ENCODE measurements at regions not wholly inside any gene's neighbourhood (a gene's known extent, or its start where the extent isn't known, plus 50 kb on each side); places are given as distances from the start of the nearest gene placed in this dataset.

- H3F3A ChIP-seq (ENCODE audit: insufficient read depth, low read length): no peaks in the 10 kb centered on the region
- H3K4me3 ChIP-seq (ENCODE audit: low read length): no peak overlapping the region
- TF ChIP-seq EZH2 (optimal IDR thresholded peaks at IDR 0.05; ENCODE audit: low read depth, low read length): no peak
- TF ChIP-seq, protein P1, sequence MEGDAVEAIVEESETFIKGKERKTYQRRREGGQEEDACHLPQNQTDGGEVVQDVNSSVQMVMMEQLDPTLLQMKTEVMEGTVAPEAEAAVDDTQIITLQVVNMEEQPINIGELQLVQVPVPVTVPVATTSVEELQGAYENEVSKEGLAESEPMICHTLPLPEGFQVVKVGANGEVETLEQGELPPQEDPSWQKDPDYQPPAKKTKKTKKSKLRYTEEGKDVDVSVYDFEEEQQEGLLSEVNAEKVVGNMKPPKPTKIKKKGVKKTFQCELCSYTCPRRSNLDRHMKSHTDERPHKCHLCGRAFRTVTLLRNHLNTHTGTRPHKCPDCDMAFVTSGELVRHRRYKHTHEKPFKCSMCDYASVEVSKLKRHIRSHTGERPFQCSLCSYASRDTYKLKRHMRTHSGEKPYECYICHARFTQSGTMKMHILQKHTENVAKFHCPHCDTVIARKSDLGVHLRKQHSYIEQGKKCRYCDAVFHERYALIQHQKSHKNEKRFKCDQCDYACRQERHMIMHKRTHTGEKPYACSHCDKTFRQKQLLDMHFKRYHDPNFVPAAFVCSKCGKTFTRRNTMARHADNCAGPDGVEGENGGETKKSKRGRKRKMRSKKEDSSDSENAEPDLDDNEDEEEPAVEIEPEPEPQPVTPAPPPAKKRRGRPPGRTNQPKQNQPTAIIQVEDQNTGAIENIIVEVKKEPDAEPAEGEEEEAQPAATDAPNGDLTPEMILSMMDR (IDR thresholded peaks at IDR 0.05; ENCODE audit: low read length): no peak
- TF ChIP-seq EZH2phosphoT487 (IDR thresholded peaks at IDR 0.05; ENCODE audit: low read length): no peak
- DNase-seq: no peak
- no peak overlapping the region for H2AFZ ChIP-seq (ENCODE audit: low read length)
- no peak overlapping the region for H3K9ac ChIP-seq (ENCODE audit: low read length)
- H3K27me3 ChIP-seq (replicated peaks; ENCODE audit: insufficient read depth, low read length): no peaks in the 10 kb centered on the region
- no peaks in the 10 kb centered on the region for H3K79me2 ChIP-seq (ENCODE audit: low read length)
- H3K36me3 ChIP-seq (replicated peaks; ENCODE audit: insufficient read depth, low read length): no peaks in the 10 kb centered on the region
- H3K4me1 ChIP-seq (ENCODE audit: low read length): no peaks in the 10 kb centered on the region
- no peaks in the 10 kb centered on the region for H3K9me2 ChIP-seq (replicated peaks; ENCODE audit: insufficient read depth, low read length)
- no peak overlapping the region for H3K27ac ChIP-seq (ENCODE audit: low read length)
- no peak overlapping the region for H3K4me2 ChIP-seq (ENCODE audit: low read depth, low read length)
- no peaks in the 10 kb centered on the region for H4K20me1 ChIP-seq (ENCODE audit: insufficient read depth, low read length)
- H3K9me3 ChIP-seq (replicated peaks; ENCODE audit: insufficient read depth, low read length): no peaks in the 10 kb centered on the region
Measured at GRCh38 chr16:87196661-87197060, 120.5 kb downstream of the C16orf95 start.

- Histone ChIP-seq H3K9me3 (replicated peaks; ENCODE audit: insufficient read depth, low read length) (no peaks in the 10 kb centered on the region), H3F3A (ENCODE audit: insufficient read depth, low read length) (no peaks in the 10 kb centered on the region), H2AFZ (ENCODE audit: low read length) (no peak overlapping the region), H3K27ac (ENCODE audit: low read length) (no peak overlapping the region), H3K79me2 (ENCODE audit: low read length) (no peaks in the 10 kb centered on the region), H3K27me3 (replicated peaks; ENCODE audit: insufficient read depth, low read length) (no peaks in the 10 kb centered on the region), H3K4me3 (ENCODE audit: low read length) (no peak overlapping the region), H4K20me1 (ENCODE audit: insufficient read depth, low read length) (no peaks in the 10 kb centered on the region), H3K4me2 (ENCODE audit: low read depth, low read length) (no peak overlapping the region), H3K36me3 (replicated peaks; ENCODE audit: insufficient read depth, low read length) (no peaks in the 10 kb centered on the region), H3K4me1 (ENCODE audit: low read length) (no peaks in the 10 kb centered on the region), H3K9ac (ENCODE audit: low read length) (no peak overlapping the region), H3K9me2 (replicated peaks; ENCODE audit: insufficient read depth, low read length) (no peaks in the 10 kb centered on the region)
- DNase-seq: no peak
- TF ChIP-seq, protein P1 (IDR thresholded peaks at IDR 0.05; ENCODE audit: low read length): no peak
- TF ChIP-seq EZH2phosphoT487 (IDR thresholded peaks at IDR 0.05; ENCODE audit: low read length) (no peak), EZH2 (optimal IDR thresholded peaks at IDR 0.05; ENCODE audit: low read depth, low read length) (no peak)
Measured at GRCh38 chr16:87198328-87198832, 118.8 kb downstream of the C16orf95 start.

GRCh38 chr16:87198881-87199280, 118.3 kb downstream of the C16orf95 start:
- DNase-seq: no peak
- H3K27ac ChIP-seq (ENCODE audit: low read length): no peak overlapping the region
- H3K9me2 ChIP-seq (replicated peaks; ENCODE audit: insufficient read depth, low read length): no peaks in the 10 kb centered on the region
- no peaks in the 10 kb centered on the region for H3F3A ChIP-seq (ENCODE audit: insufficient read depth, low read length)
- H4K20me1 ChIP-seq (ENCODE audit: insufficient read depth, low read length): no peaks in the 10 kb centered on the region
- H3K4me3 ChIP-seq (ENCODE audit: low read length): no peak overlapping the region
- no peaks in the 10 kb centered on the region for H3K79me2 ChIP-seq (ENCODE audit: low read length)
- no peak overlapping the region for H2AFZ ChIP-seq (ENCODE audit: low read length)
- H3K9ac ChIP-seq (ENCODE audit: low read length): no peak overlapping the region
- H3K4me1 ChIP-seq (ENCODE audit: low read length): no peaks in the 10 kb centered on the region
- H3K9me3 ChIP-seq (replicated peaks; ENCODE audit: insufficient read depth, low read length): no peaks in the 10 kb centered on the region
- H3K27me3 ChIP-seq (replicated peaks; ENCODE audit: insufficient read depth, low read length): no peaks in the 10 kb centered on the region
- H3K4me2 ChIP-seq (ENCODE audit: low read depth, low read length): no peak overlapping the region
- H3K36me3 ChIP-seq (replicated peaks; ENCODE audit: insufficient read depth, low read length): no peaks in the 10 kb centered on the region
- TF ChIP-seq EZH2 (optimal IDR thresholded peaks at IDR 0.05; ENCODE audit: low read depth, low read length) (no peak), EZH2phosphoT487 (IDR thresholded peaks at IDR 0.05; ENCODE audit: low read length) (no peak)
- TF ChIP-seq, protein P1 (IDR thresholded peaks at IDR 0.05; ENCODE audit: low read length): no peak
